C4-2B (cell line): ENCODE measurements at regions not wholly inside any gene's neighbourhood (a gene's known extent, or its start where the extent isn't known, plus 50 kb on each side); places are given as distances from the start of the nearest gene placed in this dataset.

Experiments
- ZFX ChIP-seq: fragments of 450-650 bp; IDR thresholded peaks from 2 replicates; pipeline ENCODE4 v1.6.1; 2017
- TF ChIP-seq, protein P1 (sequence below): fragments of 450-650 bp; conservative IDR thresholded peaks from 2 replicates; pipeline ENCODE4 v1.5.1; 2017; ENCODE audit warnings: mild to moderate bottlenecking

DNA sequence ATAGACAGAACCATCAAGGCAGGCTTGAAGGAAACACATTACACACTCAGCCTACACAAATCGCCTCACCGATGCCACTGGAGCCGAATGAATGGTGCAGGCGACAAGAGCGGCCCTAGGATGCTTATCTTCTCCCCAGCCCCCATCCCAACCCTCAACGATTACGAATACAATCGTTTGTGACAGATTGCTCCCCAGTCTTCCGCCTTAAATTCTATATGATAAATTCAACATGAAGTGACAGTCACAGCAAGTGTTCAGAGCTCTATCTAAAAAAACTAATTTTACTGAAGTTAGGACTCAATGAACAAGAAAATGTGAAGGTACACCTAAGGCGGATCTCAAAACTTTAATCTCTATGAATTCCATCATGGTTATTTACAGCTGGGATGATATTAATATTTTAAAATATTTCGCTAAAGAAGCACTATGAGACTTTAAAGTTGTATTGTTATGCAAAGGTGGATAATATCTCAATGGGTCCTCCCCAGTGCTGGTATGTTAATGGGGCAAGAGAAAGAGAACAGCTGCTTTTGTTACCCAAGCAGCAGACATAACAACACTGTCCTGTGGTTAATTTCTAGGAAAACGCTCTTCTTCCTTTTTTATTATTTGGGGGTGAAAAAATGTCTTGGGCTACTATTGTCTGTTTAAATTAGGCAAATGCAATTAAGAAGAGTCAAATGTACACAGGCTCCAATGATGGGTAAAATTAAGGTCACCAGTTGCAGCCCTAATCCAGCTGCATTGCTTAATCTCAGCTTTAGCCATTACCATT lies 147.6 kb upstream of the NR2F2 start:
- TF ChIP-seq, protein P1, sequence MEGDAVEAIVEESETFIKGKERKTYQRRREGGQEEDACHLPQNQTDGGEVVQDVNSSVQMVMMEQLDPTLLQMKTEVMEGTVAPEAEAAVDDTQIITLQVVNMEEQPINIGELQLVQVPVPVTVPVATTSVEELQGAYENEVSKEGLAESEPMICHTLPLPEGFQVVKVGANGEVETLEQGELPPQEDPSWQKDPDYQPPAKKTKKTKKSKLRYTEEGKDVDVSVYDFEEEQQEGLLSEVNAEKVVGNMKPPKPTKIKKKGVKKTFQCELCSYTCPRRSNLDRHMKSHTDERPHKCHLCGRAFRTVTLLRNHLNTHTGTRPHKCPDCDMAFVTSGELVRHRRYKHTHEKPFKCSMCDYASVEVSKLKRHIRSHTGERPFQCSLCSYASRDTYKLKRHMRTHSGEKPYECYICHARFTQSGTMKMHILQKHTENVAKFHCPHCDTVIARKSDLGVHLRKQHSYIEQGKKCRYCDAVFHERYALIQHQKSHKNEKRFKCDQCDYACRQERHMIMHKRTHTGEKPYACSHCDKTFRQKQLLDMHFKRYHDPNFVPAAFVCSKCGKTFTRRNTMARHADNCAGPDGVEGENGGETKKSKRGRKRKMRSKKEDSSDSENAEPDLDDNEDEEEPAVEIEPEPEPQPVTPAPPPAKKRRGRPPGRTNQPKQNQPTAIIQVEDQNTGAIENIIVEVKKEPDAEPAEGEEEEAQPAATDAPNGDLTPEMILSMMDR: no peak
- no peak for TF ChIP-seq ZFX
